NCI-H1105 (cell line): ENCODE measurements at regions not wholly inside any gene's neighbourhood (a gene's known extent, or its start where the extent isn't known, plus 50 kb on each side); places are given as distances from the start of the nearest gene placed in this dataset.

Experiments
- DNase-seq: peaks from one replicate; lab custom pipeline; 2025; lab: John Stamatoyannopoulos, UW

GRCh38 chr2:18005411-18005810 lies 126.9 kb downstream of the KCNS3 start:
- no peak for DNase-seq

DNA sequence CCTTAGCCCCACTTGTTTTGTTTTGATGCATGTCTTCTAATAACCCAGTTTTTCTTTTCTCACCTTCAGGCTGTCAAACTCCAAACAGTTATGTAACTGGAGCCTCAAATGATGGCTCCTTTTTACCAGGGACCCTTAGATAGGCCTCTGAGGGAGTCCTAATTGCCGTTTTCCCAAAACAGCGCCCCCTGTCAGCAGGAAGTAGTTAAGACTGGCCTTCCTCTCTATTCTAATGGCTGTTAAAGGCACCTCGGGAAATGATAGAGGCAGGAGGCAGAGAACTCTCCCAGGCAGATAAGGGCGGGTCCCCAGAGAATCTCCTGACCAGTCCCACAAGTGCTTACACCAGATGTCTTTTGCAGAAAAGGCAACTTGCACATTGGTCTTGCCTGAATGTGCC lies 123.2 kb downstream of the KCNS3 start:
- no peak for DNase-seq

- DNase-seq, result no peak
These were observed 118.5 kb downstream of the KCNS3 start for GRCh38 chr2:17996978-17997377.

DNA sequence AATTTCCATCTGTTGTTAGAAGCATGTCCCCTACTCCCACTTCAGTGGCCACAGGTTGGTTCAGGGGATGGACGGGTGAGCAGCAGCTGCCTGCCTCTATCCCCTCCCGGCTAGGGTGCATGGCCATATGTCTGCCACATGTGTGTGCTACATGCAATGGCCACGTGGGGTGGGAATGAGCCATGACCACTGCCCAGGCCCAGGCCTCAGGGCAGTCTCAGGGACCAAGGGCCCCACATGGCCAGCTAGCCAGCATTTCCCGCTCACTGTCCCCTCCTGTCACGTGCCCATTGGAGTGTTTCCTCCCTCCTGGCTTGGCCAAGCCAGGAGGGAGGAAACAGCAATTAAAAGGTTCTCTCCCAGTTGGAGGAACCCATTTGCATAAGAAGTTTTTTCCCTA lies 117.1 kb downstream of the KCNS3 start:
- no peak for DNase-seq
